Stimulated activated naive CD8-positive, alpha-beta T cell treated with anti-CD3 and anti-CD28 coated beads, Interleukin-15, Interleukin-2, amounts not matched to agents 100 ng/mL and 50 ng/mL, for 24 hours (primary cell): ENCODE measurements at regions not wholly inside any gene's neighbourhood (a gene's known extent, or its start where the extent isn't known, plus 50 kb on each side); places are given as distances from the start of the nearest gene placed in this dataset.

Experiments used
- H3K27ac Mint-ChIP-seq: one replicate; pipeline ENCODE4 v1.8.0; 2021; ENCODE audit warnings: mild to moderate bottlenecking, mixed read lengths
- H3K27me3 Mint-ChIP-seq: one replicate; pipeline ENCODE4 v1.8.0; 2021; ENCODE audit warnings: mixed read lengths
- H3K36me3 Mint-ChIP-seq: one replicate; pipeline ENCODE4 v1.8.0; 2021; ENCODE audit warnings: low read depth, mixed read lengths
- H3K4me1 Mint-ChIP-seq: one replicate; pipeline ENCODE4 v1.8.0; 2021; ENCODE audit warnings: low read depth, mixed read lengths
- H3K4me3 Mint-ChIP-seq: one replicate; pipeline ENCODE4 v1.8.0; 2021; ENCODE audit warnings: mild to moderate bottlenecking, mixed read lengths
- H3K9me3 Mint-ChIP-seq: one replicate; pipeline ENCODE4 v1.8.0; 2021; ENCODE audit warnings: mixed read lengths

DNA sequence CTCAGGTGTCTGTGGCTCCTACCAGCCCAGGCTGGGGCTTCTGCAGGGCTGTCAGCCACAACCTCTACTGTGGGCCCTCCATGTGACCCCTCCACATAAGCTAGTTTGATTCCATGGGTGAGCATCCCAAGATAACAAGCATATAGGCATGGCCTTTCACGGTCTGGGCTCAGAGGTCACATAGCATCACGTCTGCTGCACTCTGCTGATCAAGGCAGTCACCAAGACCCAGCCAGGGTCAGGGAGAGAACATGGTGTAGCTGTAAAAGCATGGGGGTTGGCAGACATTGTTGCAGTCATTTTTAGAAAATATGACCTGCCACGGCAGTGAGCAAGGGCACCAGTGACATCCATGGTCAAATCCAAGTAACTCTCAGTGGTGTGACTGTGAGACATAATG lies 698.8 kb downstream of the UQCRFS1 start:
- H3K36me3 Mint-ChIP-seq: no peaks in the 10 kb centered on the region
- no peaks in the 10 kb centered on the region for H3K9me3 Mint-ChIP-seq
- no peaks in the 10 kb centered on the region for H3K27me3 Mint-ChIP-seq
- no peaks in the 10 kb centered on the region for H3K4me1 Mint-ChIP-seq
- no peak overlapping the region for H3K4me3 Mint-ChIP-seq
- H3K27ac Mint-ChIP-seq: no peak overlapping the region

- Mint-ChIP-seq H3K27ac (no peak overlapping the region), H3K36me3 (no peaks in the 10 kb centered on the region), H3K4me1 (no peaks in the 10 kb centered on the region), H3K9me3 (no peaks in the 10 kb centered on the region), H3K27me3 (no peaks in the 10 kb centered on the region), H3K4me3 (no peak overlapping the region)
These were observed 701.3 kb downstream of the UQCRFS1 start for GRCh38 chr19:28511655-28512054.

GRCh38 chr19:28509079-28509895 lies 703.7 kb downstream of the UQCRFS1 start:
- Mint-ChIP-seq H3K27ac (no peak overlapping the region), H3K9me3 (no peaks in the 10 kb centered on the region), H3K4me3 (no peak overlapping the region), H3K36me3 (no peaks in the 10 kb centered on the region), H3K27me3 (no peaks in the 10 kb centered on the region), H3K4me1 (no peaks in the 10 kb centered on the region)

DNA sequence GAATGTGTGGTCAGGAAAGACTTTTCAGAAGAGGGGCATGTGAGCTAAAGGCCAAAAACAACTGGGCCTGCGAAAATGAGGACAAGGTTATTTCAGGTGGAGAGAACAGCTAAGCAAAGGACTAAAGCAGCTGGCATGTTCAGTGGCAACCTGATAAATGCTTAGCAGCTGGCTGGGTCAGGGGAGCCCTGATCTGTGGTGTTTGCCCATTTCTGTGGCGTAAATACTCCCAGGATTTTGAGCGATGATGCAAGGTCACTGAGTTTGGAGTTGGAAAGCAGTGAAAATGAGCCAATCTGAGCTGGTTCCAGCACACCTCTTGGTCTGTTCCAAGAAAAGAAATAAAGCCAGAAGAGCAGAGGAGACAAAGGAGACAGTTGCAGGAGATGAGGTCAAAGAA lies 704.3 kb downstream of the UQCRFS1 start:
- Mint-ChIP-seq H3K27me3 (no peaks in the 10 kb centered on the region), H3K4me1 (no peaks in the 10 kb centered on the region), H3K36me3 (no peaks in the 10 kb centered on the region), H3K9me3 (no peaks in the 10 kb centered on the region), H3K4me3 (no peak overlapping the region), H3K27ac (no peak overlapping the region)

GRCh38 chr19:28505933-28506332 lies 707.0 kb downstream of the UQCRFS1 start:
- Mint-ChIP-seq H3K27me3 (no peaks in the 10 kb centered on the region), H3K36me3 (no peaks in the 10 kb centered on the region), H3K9me3 (no peaks in the 10 kb centered on the region), H3K27ac (no peak overlapping the region), H3K4me3 (no peak overlapping the region), H3K4me1 (peaks cover 15% of the 10 kb centered on the region)

- no peaks in the 10 kb centered on the region for H3K9me3 Mint-ChIP-seq
- H3K4me1 Mint-ChIP-seq: peaks cover 18% of the 10 kb centered on the region
- no peaks in the 10 kb centered on the region for H3K27me3 Mint-ChIP-seq
- H3K27ac Mint-ChIP-seq: no peak overlapping the region
- no peaks in the 10 kb centered on the region for H3K36me3 Mint-ChIP-seq
- H3K4me3 Mint-ChIP-seq: no peak overlapping the region
These were observed 707.8 kb downstream of the UQCRFS1 start for GRCh38 chr19:28505134-28505533.

DNA sequence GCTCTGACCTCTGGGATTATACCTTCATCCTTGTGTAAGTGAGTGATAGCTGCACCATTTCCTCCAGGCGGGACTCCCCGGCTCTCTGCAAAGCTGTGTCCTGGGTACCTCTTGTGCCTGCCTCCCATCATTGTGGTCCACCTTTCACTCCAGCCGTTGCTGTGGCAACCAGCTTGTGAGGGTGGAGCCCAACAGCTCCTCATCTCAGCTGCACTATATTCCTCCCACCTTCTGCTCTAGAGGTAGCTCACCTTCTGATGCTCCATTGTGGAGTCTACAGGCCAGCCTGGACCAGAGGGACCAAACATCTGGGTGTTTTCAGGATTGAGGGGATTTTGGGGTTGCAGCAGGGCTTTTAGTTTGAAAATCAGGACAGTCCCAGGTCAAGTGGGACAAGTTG lies 708.2 kb downstream of the UQCRFS1 start:
- H3K9me3 Mint-ChIP-seq: no peaks in the 10 kb centered on the region
- H3K27me3 Mint-ChIP-seq: no peaks in the 10 kb centered on the region
- no peaks in the 10 kb centered on the region for H3K36me3 Mint-ChIP-seq
- no peak overlapping the region for H3K4me3 Mint-ChIP-seq
- H3K27ac Mint-ChIP-seq: no peak overlapping the region
- peaks cover 18% of the 10 kb centered on the region for H3K4me1 Mint-ChIP-seq

- H3K36me3 Mint-ChIP-seq: no peaks in the 10 kb centered on the region
- H3K4me1 Mint-ChIP-seq: peaks cover 18% of the 10 kb centered on the region
- H3K4me3 Mint-ChIP-seq: no peak overlapping the region
- H3K27ac Mint-ChIP-seq: no peak overlapping the region
- H3K9me3 Mint-ChIP-seq: no peaks in the 10 kb centered on the region
- H3K27me3 Mint-ChIP-seq: no peaks in the 10 kb centered on the region
These were observed 708.8 kb downstream of the UQCRFS1 start for GRCh38 chr19:28504139-28504538.

- no peaks in the 10 kb centered on the region for H3K9me3 Mint-ChIP-seq
- H3K27me3 Mint-ChIP-seq: no peaks in the 10 kb centered on the region
- no peak overlapping the region for H3K27ac Mint-ChIP-seq
- H3K4me3 Mint-ChIP-seq: no peak overlapping the region
- no peaks in the 10 kb centered on the region for H3K36me3 Mint-ChIP-seq
- peaks cover 21% of the 10 kb centered on the region for H3K4me1 Mint-ChIP-seq
These were observed 709.8 kb downstream of the UQCRFS1 start for GRCh38 chr19:28502879-28503734.

DNA sequence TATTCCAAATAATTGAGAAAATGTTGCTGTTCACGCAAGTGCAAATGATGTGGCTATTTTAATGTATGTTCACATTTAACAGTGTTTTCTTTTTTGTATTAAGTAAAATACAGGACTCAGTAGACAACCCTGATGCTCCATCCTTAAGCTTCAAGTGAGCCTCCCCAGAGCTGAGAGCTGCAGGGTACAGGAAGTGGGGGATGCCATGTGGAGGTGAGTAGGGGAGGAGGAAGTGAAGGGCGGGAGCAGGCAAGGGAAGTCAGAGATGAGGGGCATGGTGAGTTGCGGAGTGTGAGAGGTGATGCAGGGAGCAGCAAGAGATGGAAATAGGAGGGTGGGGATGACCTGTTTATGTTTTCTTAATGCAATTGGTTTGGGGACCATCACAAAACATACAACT lies 711.0 kb downstream of the UQCRFS1 start:
- Mint-ChIP-seq H3K36me3 (no peaks in the 10 kb centered on the region), H3K4me1 (peaks cover 21% of the 10 kb centered on the region), H3K9me3 (no peaks in the 10 kb centered on the region), H3K27ac (no peak overlapping the region), H3K27me3 (no peaks in the 10 kb centered on the region), H3K4me3 (no peak overlapping the region)

DNA sequence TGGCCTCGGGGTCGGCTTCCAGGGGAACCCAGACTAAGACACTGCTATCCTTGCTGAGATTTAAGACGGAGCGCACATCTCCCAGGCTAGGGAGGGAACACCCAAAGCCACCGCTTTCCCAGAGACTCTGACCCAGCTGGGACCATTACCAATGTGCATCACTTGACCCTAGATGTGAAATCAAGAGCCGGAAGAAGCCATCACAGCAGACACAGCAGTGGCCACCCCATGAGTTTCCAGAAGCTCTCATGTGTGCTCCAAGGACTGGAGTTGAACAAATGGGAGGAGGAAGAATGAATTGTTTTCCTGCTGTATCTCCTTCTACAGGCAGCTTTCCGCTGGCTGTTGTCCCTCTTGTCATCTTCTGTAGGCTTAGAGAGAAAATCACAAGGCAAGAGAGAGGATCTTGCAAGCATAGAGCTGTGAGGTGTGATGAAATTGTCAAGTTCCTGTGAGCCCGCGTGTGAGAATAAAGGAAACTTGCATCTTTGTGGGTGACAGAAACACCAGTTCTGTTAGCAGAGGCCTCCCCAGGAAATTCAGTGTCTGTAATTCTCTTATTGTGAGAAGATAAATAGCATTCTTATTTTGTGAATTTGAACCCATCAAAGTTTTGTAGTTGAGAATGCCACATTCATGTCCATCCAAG lies 711.8 kb downstream of the UQCRFS1 start:
- H3K27me3 Mint-ChIP-seq: no peaks in the 10 kb centered on the region
- no peak overlapping the region for H3K4me3 Mint-ChIP-seq
- no peak overlapping the region for H3K27ac Mint-ChIP-seq
- H3K9me3 Mint-ChIP-seq: no peaks in the 10 kb centered on the region
- H3K4me1 Mint-ChIP-seq: peaks cover 21% of the 10 kb centered on the region
- no peaks in the 10 kb centered on the region for H3K36me3 Mint-ChIP-seq

DNA sequence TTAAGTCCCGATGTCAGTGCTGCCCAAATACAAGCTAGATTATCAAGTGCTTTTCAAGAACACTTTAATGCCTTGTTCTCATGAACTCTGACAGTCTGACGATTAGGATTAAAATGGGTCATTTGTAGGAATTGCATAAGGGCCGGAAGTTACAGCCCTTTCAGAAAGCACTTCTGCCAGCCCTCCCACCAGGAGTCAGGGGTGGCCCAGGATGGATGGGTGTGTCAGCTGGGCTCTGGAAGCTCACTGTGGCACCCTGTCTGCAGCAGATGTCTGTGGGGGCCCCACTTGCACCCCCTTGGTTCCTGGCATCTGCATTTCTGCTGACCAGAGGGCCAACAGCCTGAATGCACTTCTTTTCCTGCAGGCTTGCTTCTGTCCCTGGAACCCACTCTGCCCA lies 712.7 kb downstream of the UQCRFS1 start:
- H3K36me3 Mint-ChIP-seq: no peaks in the 10 kb centered on the region
- no peaks in the 10 kb centered on the region for H3K9me3 Mint-ChIP-seq
- no peak overlapping the region for H3K27ac Mint-ChIP-seq
- no peaks in the 10 kb centered on the region for H3K27me3 Mint-ChIP-seq
- H3K4me3 Mint-ChIP-seq: no peak overlapping the region
- peaks cover 21% of the 10 kb centered on the region for H3K4me1 Mint-ChIP-seq

GRCh38 chr19:28498404-28498976 lies 714.5 kb downstream of the UQCRFS1 start:
- H3K36me3 Mint-ChIP-seq: no peaks in the 10 kb centered on the region
- H3K27ac Mint-ChIP-seq: no peak overlapping the region

DNA sequence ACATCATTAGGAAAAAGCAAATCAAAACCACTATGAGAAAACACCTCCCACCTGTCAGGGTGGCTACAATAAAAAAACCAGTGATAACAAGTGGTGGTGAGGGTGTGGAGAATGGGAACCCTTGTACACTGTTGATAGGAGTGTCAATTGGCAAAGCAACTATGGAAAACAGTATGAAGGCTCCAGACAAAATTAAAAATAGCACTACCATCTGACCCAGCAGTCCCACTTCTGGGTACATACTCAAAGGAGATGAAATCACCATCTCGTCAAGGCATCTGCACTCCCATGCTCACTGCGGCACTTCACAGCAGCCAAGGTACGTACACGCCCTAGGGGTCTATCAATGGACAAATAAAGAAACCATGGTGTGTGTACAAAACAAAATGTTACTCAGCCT lies 715.1 kb downstream of the UQCRFS1 start:
- no peaks in the 10 kb centered on the region for H3K27me3 Mint-ChIP-seq
- H3K27ac Mint-ChIP-seq: no peak overlapping the region
- H3K4me1 Mint-ChIP-seq: peaks cover 21% of the 10 kb centered on the region
- no peak overlapping the region for H3K4me3 Mint-ChIP-seq
- H3K36me3 Mint-ChIP-seq: no peaks in the 10 kb centered on the region
- H3K9me3 Mint-ChIP-seq: no peaks in the 10 kb centered on the region

More at GRCh38 chr19:28498404-28498976, 714.5 kb downstream of the UQCRFS1 start:
- Mint-ChIP-seq H3K27me3 (no peaks in the 10 kb centered on the region), H3K4me3 (no peak overlapping the region), H3K9me3 (no peaks in the 10 kb centered on the region), H3K4me1 (peaks cover 21% of the 10 kb centered on the region)

DNA sequence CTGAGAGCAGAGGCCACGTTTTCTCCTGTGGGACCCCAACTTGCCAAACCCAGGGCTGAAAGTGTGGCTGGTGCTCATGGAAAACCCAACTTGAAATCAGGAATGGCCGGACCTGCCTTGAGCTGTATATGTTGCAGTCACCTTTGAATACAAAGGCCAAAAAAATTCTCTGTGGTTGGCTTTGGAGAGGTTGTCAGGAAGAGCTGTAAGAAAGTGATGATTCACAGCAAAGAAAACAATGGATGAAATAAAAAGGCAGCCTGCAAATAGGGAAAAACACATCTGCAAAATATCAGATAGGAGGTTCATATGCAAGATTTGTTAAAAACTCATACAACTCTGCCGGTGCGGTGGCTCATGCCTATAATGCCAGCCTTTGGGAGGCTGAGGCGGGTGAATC lies 715.8 kb downstream of the UQCRFS1 start:
- no peaks in the 10 kb centered on the region for H3K9me3 Mint-ChIP-seq
- H3K27me3 Mint-ChIP-seq: no peaks in the 10 kb centered on the region
- no peak overlapping the region for H3K27ac Mint-ChIP-seq
- peaks cover 18% of the 10 kb centered on the region for H3K4me1 Mint-ChIP-seq
- no peaks in the 10 kb centered on the region for H3K36me3 Mint-ChIP-seq
- no peak overlapping the region for H3K4me3 Mint-ChIP-seq
